GM13976 (cell line): ENCODE measurements at regions not wholly inside any gene's neighbourhood (a gene's known extent, or its start where the extent isn't known, plus 50 kb on each side); places are given as distances from the start of the nearest gene placed in this dataset.
"Not testable (repeated sequence)": the region's sequence is repeated elsewhere in the genome, so short reads cannot be mapped to it uniquely, and the experiment has no call there.

Experiments
- DNase-seq: peaks from one replicate; pipeline ENCODE4 v3.0.0; 2012; ENCODE audit warnings: low spot score
- CTCF ChIP-seq: IDR thresholded peaks from 2 replicates; pipeline ENCODE4 v1.5.1; 2012; ENCODE audit warnings: borderline replicate concordance, mild to moderate bottlenecking; ENCODE audit not compliant: insufficient read depth; ENCODE audit errors: extremely low read depth, missing control alignments, control extremely low read depth
- in situ Hi-C: fragments of 300-500 bp; cut with MboI; formaldehyde crosslinking; loops from one replicate; pipeline ENCODE4 v1.12.0; 2022; ENCODE audit warnings: low sequenced_read_pairs, mixed read lengths, inconsistent platforms; ENCODE audit not compliant: unreplicated experiment

- TF ChIP-seq CTCF, result no peak
- no peak for DNase-seq
- in situ Hi-C loops, result no loop called here
These were observed 148.0 kb upstream of the G2E3 start for GRCh38 chr14:30410986-30411385.

GRCh38 chr14:30413184-30413583 is 145.8 kb upstream of the G2E3 start:
- in situ Hi-C loops, DNase-seq: not testable (repeated sequence)

GRCh38 chr14:30417121-30417520 is 141.8 kb upstream of the G2E3 start:
- in situ Hi-C loops, result no loop called here
- TF ChIP-seq CTCF, result no peak
- DNase-seq, result no peak

GRCh38 chr14:30417999-30418398 is 141.0 kb upstream of the G2E3 start:
- DNase-seq, result no peak
- no peak for TF ChIP-seq CTCF
- in situ Hi-C loops, result no loop called here

GRCh38 chr14:30419037-30419436 is 139.9 kb upstream of the G2E3 start:
- no peak for TF ChIP-seq CTCF
- no peak for DNase-seq
- in situ Hi-C loops, result no loop called here

- in situ Hi-C loops, result no loop called here
- no peak for TF ChIP-seq CTCF
- DNase-seq, result no peak
These were observed 138.4 kb upstream of the G2E3 start for GRCh38 chr14:30420515-30420914.

- in situ Hi-C loops, result no loop called here
These were observed 132.5 kb upstream of the G2E3 start for GRCh38 chr14:30426463-30426862.

More at GRCh38 chr14:30426463-30426862, 132.5 kb upstream of the G2E3 start:
- no peak for TF ChIP-seq CTCF
- no peak for DNase-seq
